ENCODE measurements at regions not wholly inside any gene's neighbourhood (a gene's known extent, or its start where the extent isn't known, plus 50 kb on each side); places are given as distances from the start of the nearest gene placed in this dataset.

- TF ChIP-seq POLR2A (IDR thresholded peaks at IDR 0.05) (no peak), EP300 (IDR thresholded peaks at IDR 0.05) (no peak), CTCF (IDR thresholded peaks at IDR 0.05) (no peak), POLR2AphosphoS5 (IDR thresholded peaks at IDR 0.05) (no peak)
Observed at GRCh38 chr4:19650903-19651864, 600.5 kb upstream of the SLIT2 start.

Measured in sigmoid colon (tissue), 4 donors.